HS-5 (cell line): ENCODE measurements at regions not wholly inside any gene's neighbourhood (a gene's known extent, or its start where the extent isn't known, plus 50 kb on each side); places are given as distances from the start of the nearest gene placed in this dataset.

Experiments used
- DNase-seq: peaks from one replicate; pipeline ENCODE4 v3.0.0-alpha.2; 2012; ENCODE audit warnings: low read depth

DNA sequence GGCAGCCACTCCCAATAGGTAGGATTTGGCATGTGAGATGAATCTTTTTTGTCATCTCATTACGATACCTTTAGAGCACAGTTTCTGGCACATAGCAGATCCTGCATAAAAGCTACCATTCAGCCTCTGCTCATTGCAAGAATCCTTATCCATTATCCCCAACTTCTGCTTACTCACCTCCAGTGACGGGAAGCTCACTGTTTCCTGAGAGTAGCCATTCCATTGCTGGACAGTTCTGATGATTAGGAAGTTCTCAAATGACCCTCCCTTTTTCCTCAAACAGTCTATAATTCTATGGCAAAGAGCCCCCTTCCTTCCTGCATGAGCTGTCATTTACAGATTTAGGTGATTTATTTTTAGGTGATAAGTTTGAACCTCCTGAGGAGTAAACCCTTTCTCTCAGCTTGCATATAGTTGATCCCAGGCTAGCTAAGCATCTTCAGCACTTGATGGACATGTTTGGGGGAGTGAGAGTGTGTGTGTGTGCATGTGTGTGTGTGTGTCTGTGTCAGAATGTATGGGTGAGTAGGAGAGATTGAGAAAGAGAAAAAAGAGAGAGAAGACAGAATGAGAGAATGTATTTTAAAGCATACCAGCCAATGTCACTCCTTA lies 109.7 kb downstream of the LSM3 start:
- no peak for DNase-seq

GRCh38 chr3:14288833-14289451 lies 110.3 kb downstream of the LSM3 start:
- DNase-seq = no peak

DNA sequence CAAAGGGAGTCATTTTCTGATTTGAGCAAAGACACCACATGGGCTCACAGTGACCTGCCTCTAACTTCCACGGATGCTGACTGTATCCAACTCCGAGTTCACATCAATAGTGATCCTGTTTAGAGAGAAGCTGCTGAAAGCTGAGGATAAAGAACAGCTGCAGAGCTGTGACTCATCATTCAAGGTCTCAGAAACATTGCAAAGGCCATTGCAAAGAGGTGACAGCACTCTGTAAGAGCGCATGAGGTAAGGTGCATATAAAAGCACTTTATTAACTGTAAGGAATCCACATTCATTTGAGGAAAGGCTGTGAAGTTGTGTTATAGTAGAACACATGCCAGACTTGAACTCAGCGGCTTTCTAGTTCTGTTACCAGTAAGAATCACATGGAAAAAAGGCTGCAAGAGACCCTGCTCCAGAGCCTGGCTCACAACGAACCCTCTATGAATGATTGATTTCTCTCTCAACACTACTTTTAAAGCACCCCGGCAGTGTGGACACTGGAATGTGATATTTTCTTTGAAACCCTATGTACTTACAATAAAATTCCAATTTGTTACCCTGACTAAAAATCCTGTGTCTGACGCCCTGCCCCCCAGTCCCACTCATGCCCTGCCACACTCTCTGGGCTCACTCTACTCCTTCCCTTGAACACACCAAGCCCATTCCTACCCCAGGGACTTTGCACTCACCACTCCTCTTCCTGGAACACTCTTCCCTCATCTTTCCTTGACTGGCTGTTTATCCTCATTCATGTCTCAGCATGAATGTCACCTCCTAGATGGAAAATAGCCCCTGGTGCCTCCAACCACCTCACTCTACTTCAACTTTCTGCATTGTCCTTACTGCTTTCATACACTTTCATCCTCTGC lies 111.2 kb downstream of the LSM3 start:
- peak; percentile 16 for DNase-seq

DNA sequence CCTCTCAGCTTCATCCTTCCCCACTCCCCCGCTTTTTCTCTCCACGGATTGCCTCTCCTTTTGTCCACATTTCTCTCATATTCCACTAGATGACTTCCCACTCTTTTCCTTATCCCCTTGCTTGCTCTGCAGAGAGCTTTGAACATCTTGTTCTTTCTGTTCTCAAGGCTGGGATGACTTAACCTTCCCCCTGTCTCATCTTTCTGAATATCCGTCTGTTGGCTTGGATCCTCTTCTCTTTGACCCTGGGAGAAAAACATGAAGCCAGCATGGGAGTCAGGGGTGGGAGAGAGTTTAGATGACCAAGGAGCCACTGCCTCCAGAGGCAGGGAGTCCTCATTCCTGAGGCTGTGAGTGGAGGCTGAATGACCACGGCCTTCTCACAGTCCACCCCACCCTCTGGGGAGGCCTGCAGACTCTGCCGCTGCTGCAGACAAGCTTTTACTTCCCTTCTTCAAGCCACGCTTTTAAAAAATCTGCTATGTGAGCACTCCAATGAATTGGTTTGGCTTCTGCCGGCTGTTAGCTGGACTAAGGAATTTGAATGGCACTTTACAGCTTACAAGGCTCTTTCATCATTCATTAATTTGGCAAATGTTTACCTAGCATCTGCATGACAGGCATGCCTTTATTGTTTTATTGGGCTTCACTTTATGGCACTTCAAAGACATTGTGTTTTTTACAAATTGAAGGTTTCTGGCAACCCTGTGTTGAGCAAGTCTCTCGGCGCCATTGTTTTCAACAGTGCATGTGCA lies 111.6 kb upstream of the SLC6A6 start:
- no peak for DNase-seq

DNA sequence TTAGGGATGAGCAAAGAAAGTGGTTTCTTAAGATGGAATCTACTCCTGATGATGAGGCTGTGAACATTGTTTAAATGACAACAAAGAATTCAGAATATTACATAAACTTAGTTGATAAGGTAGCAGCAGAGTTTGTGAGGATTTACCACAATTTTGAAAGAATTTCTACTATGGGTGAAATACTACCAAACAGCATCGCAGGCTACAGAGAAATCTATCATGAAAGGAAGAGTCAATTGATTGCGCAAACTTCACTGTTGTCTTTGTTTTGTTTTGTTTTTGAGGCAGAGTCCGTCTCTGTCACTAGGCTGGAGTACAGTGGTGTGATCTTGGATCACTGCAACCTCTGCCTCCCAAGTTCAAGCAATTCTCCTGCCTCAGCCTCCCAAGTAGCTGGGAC lies 107.4 kb upstream of the SLC6A6 start:
- DNase-seq = no peak

- DNase-seq = no peak
Observed at GRCh38 chr3:14295801-14296200, 106.6 kb upstream of the SLC6A6 start.

- no peak for DNase-seq
Observed at GRCh38 chr3:14297305-14297704, 105.1 kb upstream of the SLC6A6 start.

- no peak for DNase-seq
Observed at GRCh38 chr3:14297784-14298236, 104.6 kb upstream of the SLC6A6 start.

DNA sequence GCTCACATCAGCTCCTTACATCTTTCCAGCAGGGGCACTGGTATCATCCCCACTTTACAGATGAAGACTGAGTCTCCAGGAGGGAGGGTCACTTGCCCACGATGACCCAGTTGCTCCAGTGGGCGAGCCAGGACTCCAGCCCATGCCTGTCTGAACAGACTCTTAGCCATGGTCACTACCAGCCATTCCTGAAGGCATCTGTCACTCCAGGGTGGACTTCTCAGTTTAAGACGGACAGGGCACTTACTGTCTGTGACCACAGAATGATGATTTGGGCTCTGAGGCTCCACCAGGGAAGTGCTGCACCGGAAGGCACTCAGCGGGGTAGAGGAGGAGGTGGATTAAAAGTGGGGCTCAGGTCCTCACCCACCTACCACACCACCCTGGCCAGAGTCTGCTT lies 104.0 kb upstream of the SLC6A6 start:
- DNase-seq = no peak

- no peak for DNase-seq
Observed at GRCh38 chr3:14298991-14299555, 103.3 kb upstream of the SLC6A6 start.

- no peak for DNase-seq
Observed at GRCh38 chr3:14299767-14300166, 102.6 kb upstream of the SLC6A6 start.

- no peak for DNase-seq
Observed at GRCh38 chr3:14300721-14301399, 101.5 kb upstream of the SLC6A6 start.

- DNase-seq = no peak
Observed at GRCh38 chr3:14301558-14301957, 100.8 kb upstream of the SLC6A6 start.

GRCh38 chr3:14303336-14304100 lies 98.9 kb upstream of the SLC6A6 start:
- DNase-seq = no peak

- DNase-seq = no peak
Observed at GRCh38 chr3:14304101-14305045, 98.0 kb upstream of the SLC6A6 start.

DNA sequence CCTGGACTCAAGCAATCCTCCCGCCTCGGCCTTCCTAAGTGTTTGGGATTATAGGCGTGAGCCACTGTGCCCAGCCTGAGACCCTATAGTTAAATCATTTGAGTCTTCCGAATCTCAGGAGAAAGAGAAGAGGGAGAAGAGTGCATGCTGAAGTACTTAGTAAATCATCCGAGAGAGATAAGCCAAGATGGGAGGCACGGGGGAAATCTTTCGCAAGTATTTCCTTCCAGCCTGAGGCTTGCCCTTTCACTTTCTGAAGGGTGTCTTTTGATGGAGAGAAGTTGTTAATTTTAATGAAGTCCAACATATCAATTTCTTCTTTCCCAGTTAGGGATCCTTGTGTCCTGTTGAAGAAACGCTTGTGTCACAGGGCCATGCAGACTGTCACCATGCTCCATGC lies 97.1 kb upstream of the SLC6A6 start:
- no peak for DNase-seq

GRCh38 chr3:14306142-14306541 lies 96.3 kb upstream of the SLC6A6 start:
- DNase-seq = no peak

DNA sequence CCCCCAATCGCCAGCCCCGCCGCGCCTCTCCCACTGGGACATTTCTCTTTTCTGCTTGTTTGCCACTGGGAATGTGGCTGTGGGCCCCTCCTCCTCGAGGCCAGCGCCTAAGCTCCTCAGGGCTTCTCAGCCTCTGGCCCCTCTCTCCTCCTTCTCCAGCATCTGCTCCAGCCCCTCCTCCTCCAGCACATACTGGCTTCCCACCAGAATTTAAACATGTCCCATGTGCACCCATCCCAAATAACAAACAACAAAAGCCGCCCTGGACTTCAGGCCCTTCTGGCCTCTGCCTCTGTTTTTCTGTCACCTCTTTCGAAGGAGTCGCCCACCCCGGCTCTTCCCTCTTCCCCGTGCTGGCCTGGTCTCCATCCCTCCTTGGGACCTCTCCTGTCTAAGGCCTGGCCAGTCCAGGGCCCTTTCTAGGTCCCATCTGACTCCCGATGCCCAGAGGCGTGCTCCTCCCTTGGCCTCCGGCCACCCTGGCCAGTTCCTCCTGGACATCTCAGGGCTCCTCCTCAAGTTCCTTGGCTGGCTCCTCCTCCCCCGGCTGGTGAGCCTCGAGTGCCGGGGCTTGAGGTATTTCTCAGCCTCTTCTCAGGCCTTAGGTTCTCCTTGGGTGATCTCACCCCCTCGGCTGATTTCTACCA lies 94.6 kb upstream of the SLC6A6 start:
- no peak for DNase-seq

- DNase-seq = no peak
Observed at GRCh38 chr3:14311729-14312128, 90.7 kb upstream of the SLC6A6 start.
